ENCODE measurements at regions not wholly inside any gene's neighbourhood (a gene's known extent, or its start where the extent isn't known, plus 50 kb on each side); places are given as distances from the start of the nearest gene placed in this dataset.

DNA sequence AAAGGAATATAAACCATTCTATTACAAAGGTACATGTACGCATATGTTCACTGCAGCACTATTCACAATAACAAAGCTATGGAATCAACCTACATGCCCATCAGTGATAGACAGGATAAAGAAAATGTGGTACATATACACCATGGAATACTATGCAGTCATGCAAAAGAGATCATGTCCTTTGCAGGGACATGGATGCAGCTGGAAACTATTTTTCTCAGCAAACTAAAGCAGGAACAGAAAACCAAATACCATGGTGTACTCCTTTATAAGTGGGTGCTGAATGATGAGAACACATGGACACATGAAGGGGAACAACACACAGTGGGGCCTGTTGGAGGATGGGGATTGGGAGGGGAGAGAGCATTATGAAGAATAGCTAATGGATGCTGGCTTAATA, 104.6 kb upstream of the CENPW start:
- Histone ChIP-seq H3K27me3 (ENCODE audit: control insufficient read depth, insufficient read depth, low read length) (no peaks in the 10 kb centered on the region), H3K27ac (ENCODE audit: low read depth in 2 of 2, low read length in 2 of 2) (no peak overlapping the region), H3K9me3 (ENCODE audit: control insufficient read depth in 2 of 3, insufficient read depth in 1 of 3, low read length in 3 of 3) (no peaks in the 10 kb centered on the region), H3K4me1 (ENCODE audit: control insufficient read depth in 2 of 3, insufficient read depth in 2 of 3, low read depth in 1 of 3, low read length in 3 of 3) (no peaks in the 10 kb centered on the region), H3K36me3 (ENCODE audit: control insufficient read depth in 2 of 3, insufficient read depth in 3 of 3, low read length in 3 of 3) (no peaks in the 10 kb centered on the region), H3K4me3 (ENCODE audit: low read length in 3 of 3) (no peak overlapping the region), H3K9ac (ENCODE audit: low read length in 3 of 3) (no peak overlapping the region)
- intact Hi-C loops (cut with DNase I): no loop called here
- FAIRE-seq (no peak), DNase-seq (no peak)
- TF ChIP-seq, protein P1, sequence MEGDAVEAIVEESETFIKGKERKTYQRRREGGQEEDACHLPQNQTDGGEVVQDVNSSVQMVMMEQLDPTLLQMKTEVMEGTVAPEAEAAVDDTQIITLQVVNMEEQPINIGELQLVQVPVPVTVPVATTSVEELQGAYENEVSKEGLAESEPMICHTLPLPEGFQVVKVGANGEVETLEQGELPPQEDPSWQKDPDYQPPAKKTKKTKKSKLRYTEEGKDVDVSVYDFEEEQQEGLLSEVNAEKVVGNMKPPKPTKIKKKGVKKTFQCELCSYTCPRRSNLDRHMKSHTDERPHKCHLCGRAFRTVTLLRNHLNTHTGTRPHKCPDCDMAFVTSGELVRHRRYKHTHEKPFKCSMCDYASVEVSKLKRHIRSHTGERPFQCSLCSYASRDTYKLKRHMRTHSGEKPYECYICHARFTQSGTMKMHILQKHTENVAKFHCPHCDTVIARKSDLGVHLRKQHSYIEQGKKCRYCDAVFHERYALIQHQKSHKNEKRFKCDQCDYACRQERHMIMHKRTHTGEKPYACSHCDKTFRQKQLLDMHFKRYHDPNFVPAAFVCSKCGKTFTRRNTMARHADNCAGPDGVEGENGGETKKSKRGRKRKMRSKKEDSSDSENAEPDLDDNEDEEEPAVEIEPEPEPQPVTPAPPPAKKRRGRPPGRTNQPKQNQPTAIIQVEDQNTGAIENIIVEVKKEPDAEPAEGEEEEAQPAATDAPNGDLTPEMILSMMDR (IDR thresholded peaks at IDR 0.05; ENCODE audit: borderline replicate concordance, extremely low read depth, insufficient read depth): no peak

DNA sequence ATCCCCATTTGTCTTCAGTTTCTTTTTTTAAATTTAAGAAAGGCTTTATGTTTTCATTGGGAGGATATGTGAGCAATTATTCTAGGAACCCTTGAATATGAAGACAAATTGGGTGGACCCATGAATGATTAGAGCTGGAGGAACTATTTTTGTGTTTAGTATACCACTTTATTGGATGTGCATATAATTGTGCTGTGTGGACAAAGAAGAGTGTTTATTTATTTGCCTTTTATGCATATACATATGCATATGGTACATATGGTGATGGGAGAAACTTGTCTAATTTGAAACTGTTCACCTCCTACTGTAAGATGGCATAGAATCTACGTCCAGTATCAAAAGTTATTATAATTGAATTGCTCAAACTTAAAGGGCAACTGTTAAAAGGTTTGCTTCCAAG, 94.8 kb upstream of the CENPW start:
- Histone ChIP-seq H3K4me3 (ENCODE audit: low read length in 3 of 3) (no peak overlapping the region), H3K27me3 (ENCODE audit: control insufficient read depth, insufficient read depth, low read length) (no peaks in the 10 kb centered on the region), H3K27ac (ENCODE audit: low read depth in 2 of 2, low read length in 2 of 2) (no peak overlapping the region), H3K9ac (ENCODE audit: low read length in 3 of 3) (no peak overlapping the region), H3K36me3 (ENCODE audit: control insufficient read depth in 2 of 3, insufficient read depth in 3 of 3, low read length in 3 of 3) (no peaks in the 10 kb centered on the region), H3K9me3 (ENCODE audit: control insufficient read depth in 2 of 3, insufficient read depth in 1 of 3, low read length in 3 of 3) (no peaks in the 10 kb centered on the region), H3K4me1 (ENCODE audit: control insufficient read depth in 2 of 3, insufficient read depth in 2 of 3, low read depth in 1 of 3, low read length in 3 of 3) (no peaks in the 10 kb centered on the region)
- FAIRE-seq: no peak
- no peak for DNase-seq
- TF ChIP-seq, protein P1 (IDR thresholded peaks at IDR 0.05; ENCODE audit: borderline replicate concordance, extremely low read depth, insufficient read depth): no peak
- intact Hi-C loops (cut with DNase I): no loop called here

DNA sequence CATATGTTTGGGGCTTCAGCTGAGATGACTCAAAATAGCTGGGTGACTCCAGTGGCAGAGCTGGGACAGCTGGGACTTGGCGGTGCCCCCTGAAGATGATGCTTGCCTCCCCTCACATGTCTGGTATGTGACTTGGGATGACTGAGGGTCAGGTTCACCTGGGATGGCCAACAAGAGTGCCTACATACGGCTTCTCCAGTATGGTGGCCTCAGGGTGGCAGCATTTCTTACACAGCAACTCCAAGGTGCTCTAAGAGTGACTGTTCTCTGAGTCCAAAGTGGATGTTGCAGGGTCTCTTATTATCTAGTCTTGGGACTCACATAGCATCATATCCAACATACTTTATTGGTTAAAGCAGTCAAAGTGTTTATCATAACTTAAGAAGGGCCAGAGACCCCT, 87.8 kb upstream of the CENPW start:
- FAIRE-seq (no peak), DNase-seq (no peak)
- H3K27ac ChIP-seq (ENCODE audit: low read depth in 2 of 2, low read length in 2 of 2): no peak overlapping the region
- H3K9me3 ChIP-seq (ENCODE audit: control insufficient read depth in 2 of 3, insufficient read depth in 1 of 3, low read length in 3 of 3): no peaks in the 10 kb centered on the region
- intact Hi-C loops (cut with DNase I): no loop called here
- TF ChIP-seq, protein P1 (IDR thresholded peaks at IDR 0.05; ENCODE audit: borderline replicate concordance, extremely low read depth, insufficient read depth): no peak
- no peaks in the 10 kb centered on the region for H3K4me1 ChIP-seq (ENCODE audit: control insufficient read depth in 2 of 3, insufficient read depth in 2 of 3, low read depth in 1 of 3, low read length in 3 of 3)
- no peak overlapping the region for H3K4me3 ChIP-seq (ENCODE audit: low read length in 3 of 3)
- H3K9ac ChIP-seq (ENCODE audit: low read length in 3 of 3): no peak overlapping the region
- H3K36me3 ChIP-seq (ENCODE audit: control insufficient read depth in 2 of 3, insufficient read depth in 3 of 3, low read length in 3 of 3): no peaks in the 10 kb centered on the region
- no peaks in the 10 kb centered on the region for H3K27me3 ChIP-seq (ENCODE audit: control insufficient read depth, insufficient read depth, low read length)

DNA sequence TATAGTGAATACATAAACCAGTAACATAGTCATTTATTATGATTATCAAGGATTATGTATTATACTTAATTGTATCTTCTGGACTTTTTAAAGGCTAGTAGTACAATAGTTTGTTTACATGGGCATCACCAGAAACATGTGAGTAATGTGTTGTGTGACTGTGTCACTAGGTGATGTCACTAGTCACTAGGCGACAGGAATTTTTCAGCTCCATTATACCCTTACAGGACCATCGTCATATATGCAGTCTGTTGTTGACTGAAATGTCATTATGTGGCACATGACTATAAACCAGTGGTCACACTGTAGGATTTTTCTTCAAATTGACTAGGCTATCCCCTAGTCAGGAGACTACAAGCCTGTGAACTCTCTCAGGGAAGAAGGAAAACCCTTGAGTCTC, 86.5 kb upstream of the CENPW start:
- DNase-seq (no peak), FAIRE-seq (no peak)
- Histone ChIP-seq H3K27ac (ENCODE audit: low read depth in 2 of 2, low read length in 2 of 2) (no peak overlapping the region), H3K36me3 (ENCODE audit: control insufficient read depth in 2 of 3, insufficient read depth in 3 of 3, low read length in 3 of 3) (no peaks in the 10 kb centered on the region), H3K9ac (ENCODE audit: low read length in 3 of 3) (no peak overlapping the region), H3K4me3 (ENCODE audit: low read length in 3 of 3) (no peak overlapping the region), H3K9me3 (ENCODE audit: control insufficient read depth in 2 of 3, insufficient read depth in 1 of 3, low read length in 3 of 3) (no peaks in the 10 kb centered on the region), H3K27me3 (ENCODE audit: control insufficient read depth, insufficient read depth, low read length) (no peaks in the 10 kb centered on the region), H3K4me1 (ENCODE audit: control insufficient read depth in 2 of 3, insufficient read depth in 2 of 3, low read depth in 1 of 3, low read length in 3 of 3) (no peaks in the 10 kb centered on the region)
- intact Hi-C loops (cut with DNase I): no loop called here
- TF ChIP-seq, protein P1 (IDR thresholded peaks at IDR 0.05; ENCODE audit: borderline replicate concordance, extremely low read depth, insufficient read depth): no peak

All from kidney (tissue), 13 donors.